K562 (cell line): ENCODE measurements at regions not wholly inside any gene's neighbourhood (a gene's known extent, or its start where the extent isn't known, plus 50 kb on each side); places are given as distances from the start of the nearest gene placed in this dataset.
"Not testable (repeated sequence)": the region's sequence is repeated elsewhere in the genome, so short reads cannot be mapped to it uniquely, and the experiment has no call there.

ENCODE experiments used
- ATAC-seq: fragments of 200-7000 bp; cut with Tn5 transposase; 3 replicates; pipeline ENCODE4 v1.9.1; 2020; ENCODE audit warnings: moderate library complexity
- BruUV-seq: library from RNA; stranded (reverse); fragments of 400-500 nt; replicated peaks from 2 replicates; lab custom pipeline; 2021; lab: Mats Ljungman, UMichigan
- CTCF ChIA-PET: fragments of 300-600 bp; formaldehyde crosslinking; extraction: SDS; loops from one replicate; lab custom pipeline; 2021; ENCODE audit warnings: low intra/inter-chr PET ratio; lab: Yijun Ruan, JAX
- POLR2A ChIA-PET: fragments of 300-600, 350-650 bp; sonication (Branson Sonifier 250); formaldehyde crosslinking; extraction: SDS; loops from one replicate; lab custom pipeline; 2021; ENCODE audit warnings: antibody characterized with exemption, inconsistent platforms; lab: Yijun Ruan, JAX
- DNase-seq, 4 experiments: peaks; one replicate each; pipeline versions ENCODE4 v3.0.0 to v3.0.0-alpha.2; 2011 to 2018; ENCODE audit warnings: low spot score in 3 of 4, mixed read lengths in 3 of 4; ENCODE audit errors: extremely low read depth in 1 of 4
- FAIRE-seq: peaks from 2 replicates; lab custom pipeline; 2011; peaks lifted over from hg19 to GRCh38; lab: Jason Lieb, UNC
- H2AFZ ChIP-seq: 2 replicates; pipeline ENCODE4 v1.6.0; 2011; ENCODE audit warnings: low read depth, low read length, control low read depth, inconsistent platforms
- H3K27ac ChIP-seq: fragments of 200-600 bp; 3 replicates; pipeline ENCODE4 v1.8.0; 2011; ENCODE audit warnings: low read depth, mild to moderate bottlenecking, control low read depth, inconsistent platforms, low read length, moderate library complexity, mixed read lengths; ENCODE audit errors: extremely low read depth
- H3K27me3 ChIP-seq, 2 experiments: fragments of 300-600 bp in 1 of 2; 2 replicates in 1 of 2; 3 replicates in 1 of 2; pipeline versions ENCODE4 v1.6.0 to v1.8.0; 2011; ENCODE audit warnings: inconsistent platforms in 2 of 2, low read length in 2 of 2, mild to moderate bottlenecking in 1 of 2, mixed read lengths in 1 of 2, moderate library complexity in 1 of 2; ENCODE audit not compliant: control insufficient read depth in 2 of 2, insufficient read depth in 2 of 2
- H3K36me3 ChIP-seq: fragments of 300-600 bp; 3 replicates; pipeline ENCODE4 v1.8.0; 2011; ENCODE audit warnings: mild to moderate bottlenecking, low read length, inconsistent platforms; ENCODE audit not compliant: control insufficient read depth, insufficient read depth
- H3K4me1 ChIP-seq, 2 experiments: fragments of 200-600 bp in 1 of 2; replicated peaks in 1 of 2; 2 replicates in 1 of 2; 3 replicates in 1 of 2; pipeline versions ENCODE4 v1.5.1 to v1.8.0; 2011; ENCODE audit warnings: inconsistent platforms in 2 of 2, low read length in 2 of 2, mild to moderate bottlenecking in 1 of 2, mixed read lengths in 1 of 2, moderate library complexity in 1 of 2; ENCODE audit not compliant: control insufficient read depth in 2 of 2, insufficient read depth in 2 of 2
- H3K4me2 ChIP-seq: 2 replicates; pipeline ENCODE4 v1.6.1; 2011; ENCODE audit warnings: low read length, control low read depth, inconsistent platforms, mixed read lengths; ENCODE audit not compliant: insufficient read depth
- H3K4me3 ChIP-seq: fragments of 200-600 bp; sonication (generic), shearing (Covaris generic); 2 replicates; pipeline ENCODE4 v1.5.1; 2016; ENCODE audit warnings: control low read depth, inconsistent platforms
- H3K79me2 ChIP-seq: fragments of 200-600 bp; 3 replicates; pipeline ENCODE4 v1.8.0; 2011; ENCODE audit warnings: low read length, inconsistent platforms; ENCODE audit not compliant: control insufficient read depth, insufficient read depth
- H3K9ac ChIP-seq, 2 experiments: 2 replicates each; pipeline versions ENCODE4 v1.6.0 to v1.6.1; 2011; ENCODE audit warnings: low read depth in 2 of 2, low read length in 2 of 2, control low read depth in 1 of 2, inconsistent platforms in 1 of 2, mild to moderate bottlenecking in 1 of 2, mixed read lengths in 1 of 2; ENCODE audit not compliant: insufficient read depth in 1 of 2
- H3K9me1 ChIP-seq: one replicate; pipeline ENCODE4 v1.6.0; 2011; ENCODE audit warnings: inconsistent platforms, mild to moderate bottlenecking, low read length, moderate library complexity; ENCODE audit not compliant: control insufficient read depth, insufficient read depth
- H3K9me3 ChIP-seq: replicated peaks from 2 replicates; pipeline ENCODE4 v1.5.1; 2011; ENCODE audit warnings: low read depth, low read length, inconsistent platforms; ENCODE audit not compliant: control insufficient read depth, insufficient read depth
- H4K20me1 ChIP-seq: replicated peaks from 2 replicates; pipeline ENCODE4 v1.6.1; 2011; ENCODE audit warnings: low read length, inconsistent platforms, mixed read lengths; ENCODE audit not compliant: control insufficient read depth, insufficient read depth
- FOXA3 ChIP-seq, 2 experiments: fragments of 450-650 bp in 1 of 2; sonication (generic) in 1 of 2; formaldehyde crosslinking; IDR thresholded peaks in 1 of 2; conservative IDR thresholded peaks in 1 of 2; 2 replicates each; pipeline versions ENCODE4 v1.4.0 to v1.8.0; 2020 to 2022; ENCODE audit warnings: mild to moderate bottlenecking in 2 of 2, missing genetic modification reagents in 1 of 2
- MAZ ChIP-seq, 2 experiments: fragments of 450-650 bp in 1 of 2; sonication (generic) in 1 of 2; formaldehyde crosslinking; IDR thresholded peaks in 1 of 2; conservative IDR thresholded peaks in 1 of 2; 2 replicates each; pipeline versions ENCODE4 v1.4.0 to v1.5.0; 2020; ENCODE audit warnings: mild to moderate bottlenecking in 1 of 2, missing genetic modification reagents in 1 of 2
- NFE2 ChIP-seq: IDR thresholded peaks from 2 replicates; pipeline ENCODE4 v1.6.1; 2014; ENCODE audit warnings: antibody characterized with exemption, low read depth
- PHF8 ChIP-seq: fragments of 200-600 bp; sonication (generic); IDR thresholded peaks from 2 replicates; pipeline ENCODE4 v1.6.1; 2012; ENCODE audit warnings: mixed run types, mild to moderate bottlenecking, inconsistent platforms, low read length, moderate library complexity, borderline replicate concordance
- POLR2G ChIP-seq: fragments of 200-400 bp; formaldehyde crosslinking; IDR thresholded peaks from 2 replicates; pipeline ENCODE4 v1.6.1; 2017; ENCODE audit warnings: low read depth, mild to moderate bottlenecking, antibody characterized with exemption, low read length, moderate library complexity
- SAP30 ChIP-seq: fragments of 200-600 bp; sonication (generic); IDR thresholded peaks from 2 replicates; pipeline ENCODE4 v1.6.1; 2012; ENCODE audit warnings: borderline replicate concordance, low read depth, mild to moderate bottlenecking, moderate library complexity, low read length, control low read depth, inconsistent platforms; ENCODE audit not compliant: insufficient read depth, poor library complexity, severe bottlenecking
- ZBTB17 ChIP-seq: fragments of 450-650 bp; formaldehyde crosslinking; IDR thresholded peaks from 2 replicates; pipeline ENCODE4 v1.4.0; 2020; ENCODE audit warnings: mild to moderate bottlenecking
- WGBS: fragments of 100-300 bp; shearing (Covaris generic); methylation state at CpG from one replicate; pipeline ENCODE4 v1.1.6; 2016; ENCODE audit warnings: low coverage, mixed read lengths; ENCODE audit not compliant: insufficient coverage; ENCODE audit errors: missing lambda C conversion rate; 5-methylcytosine and 5-hydroxymethylcytosine counted together
- in situ Hi-C: fragments of 300-500 bp; cut with MboI; formaldehyde crosslinking; loops from 4 replicates; pipeline ENCODE4 v1.15.0; 2018; ENCODE audit warnings: inconsistent platforms, mixed read lengths
- intact Hi-C: fragments of 100-400 bp; cut with micrococcal nuclease; formaldehyde crosslinking; loops from 2 replicates; pipeline ENCODE4 v1.14.2; 2022

DNA sequence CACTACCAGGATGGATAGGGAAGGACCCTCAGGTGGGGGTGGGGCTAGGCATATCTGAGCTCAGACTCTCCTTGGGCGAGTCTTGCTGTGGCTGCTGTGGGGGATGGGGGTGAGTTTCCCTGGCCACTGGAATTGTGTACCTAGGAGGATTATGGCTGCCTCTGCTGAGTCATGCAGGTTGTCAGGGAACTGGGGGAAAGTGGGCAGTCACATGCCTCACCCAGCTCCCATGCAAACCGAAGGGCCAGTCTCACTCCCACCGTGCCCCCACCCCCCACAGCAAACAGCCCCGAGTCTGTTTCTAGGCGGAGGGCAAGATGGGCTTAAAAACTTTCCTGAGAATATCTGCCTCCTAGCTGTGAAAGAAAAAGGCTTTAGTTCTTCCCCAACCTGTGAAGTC lies 210.3 kb upstream of the FERMT1 start:
- peak in 1 of 4 experiments; percentile 22 for DNase-seq
- Histone ChIP-seq H3K4me3 (no peak overlapping the region), H4K20me1 (no peaks in the 10 kb centered on the region), H3K36me3 (no peaks in the 10 kb centered on the region), H3K9ac (no peak overlapping the region), H3K9me3 (no peaks in the 10 kb centered on the region), H3K4me2 (no peak overlapping the region), H2AFZ (no peak overlapping the region), H3K27ac (peak overlapping the region; percentile 13; the same call in 1 of the 3 replicates), H3K4me1 (no peaks in the 10 kb centered on the region), H3K27me3 (no peaks in the 10 kb centered on the region), H3K9me1 (no peaks in the 10 kb centered on the region), H3K79me2 (no peaks in the 10 kb centered on the region)
- in situ Hi-C loops = no loop called here
- intact Hi-C loops = no loop called here
- BruUV-seq = no TSS peak
- ATAC-seq = no peak
- WGBS = 7% methylated on average over 3 of the region's 5 CpGs
- TF ChIP-seq SAP30 = no peak
- TF ChIP-seq NFE2 = peak; percentile 36; the same call in 1 of the 2 replicates
- ChIA-PET POLR2A (interaction anchor here (0.6 kb wide), 2 partner anchors 8 to 67 kb away, joined by 3 read pairs; no protein-coding TSS in a partner anchor), CTCF (no interaction called here)
- no peak for FAIRE-seq

GRCh38 chr20:6321235-6321634 lies 198.4 kb upstream of the FERMT1 start:
- H3K79me2 ChIP-seq, H3K4me2 ChIP-seq, H2AFZ ChIP-seq, H3K36me3 ChIP-seq, H4K20me1 ChIP-seq, BruUV-seq, ATAC-seq, H3K9ac ChIP-seq, POLR2A ChIA-PET, H3K9me1 ChIP-seq, intact Hi-C loops, H3K4me3 ChIP-seq, H3K27ac ChIP-seq, in situ Hi-C loops, FAIRE-seq, H3K9me3 ChIP-seq, H3K27me3 ChIP-seq, CTCF ChIA-PET, H3K4me1 ChIP-seq: not testable (repeated sequence)
- TF ChIP-seq MAZ (CRISPR knock-in tag; conservative IDR thresholded peaks at IDR 0.05 in 1 of 2, IDR thresholded peaks at IDR 0.05 in 1 of 2) (peak in 1 of 2 experiments; percentile 34; a peak in 1 of 4 replicates), ZBTB17 (CRISPR knock-in tag) (0 out of 2 replicates have a peak, but pooled peaks have one; percentile 43), PHF8 (peak; percentile 14; the same call in 1 of the 2 replicates), POLR2G (0 out of 2 replicates have a peak, but pooled peaks have one; percentile 18), FOXA3 (CRISPR knock-in tag; conservative IDR thresholded peaks at IDR 0.05 in 1 of 2, IDR thresholded peaks at IDR 0.05 in 1 of 2) (peak in 1 of 2 experiments; percentile 71; a peak in 2 of 4 replicates)
- peak in 1 of 4 experiments; percentile 7 for DNase-seq
- WGBS = 0% methylated on average over 8 of the region's 20 CpGs
